Stimulated activated CD4-positive, alpha-beta T cell treated with anti-CD3 and anti-CD28 coated beads, Interleukin-4, amount 100 ng/mL, for 48 hours (primary cell): ENCODE measurements at regions not wholly inside any gene's neighbourhood (a gene's known extent, or its start where the extent isn't known, plus 50 kb on each side); places are given as distances from the start of the nearest gene placed in this dataset.
"Not testable (repeated sequence)": the region's sequence is repeated elsewhere in the genome, so short reads cannot be mapped to it uniquely, and the experiment has no call there.

Source experiments
- DNase-seq, 2 donors: peaks; one replicate each; pipeline ENCODE4 v3.0.0-alpha.2; 2020; ENCODE audit warnings: low read depth in 2 of 2

DNA sequence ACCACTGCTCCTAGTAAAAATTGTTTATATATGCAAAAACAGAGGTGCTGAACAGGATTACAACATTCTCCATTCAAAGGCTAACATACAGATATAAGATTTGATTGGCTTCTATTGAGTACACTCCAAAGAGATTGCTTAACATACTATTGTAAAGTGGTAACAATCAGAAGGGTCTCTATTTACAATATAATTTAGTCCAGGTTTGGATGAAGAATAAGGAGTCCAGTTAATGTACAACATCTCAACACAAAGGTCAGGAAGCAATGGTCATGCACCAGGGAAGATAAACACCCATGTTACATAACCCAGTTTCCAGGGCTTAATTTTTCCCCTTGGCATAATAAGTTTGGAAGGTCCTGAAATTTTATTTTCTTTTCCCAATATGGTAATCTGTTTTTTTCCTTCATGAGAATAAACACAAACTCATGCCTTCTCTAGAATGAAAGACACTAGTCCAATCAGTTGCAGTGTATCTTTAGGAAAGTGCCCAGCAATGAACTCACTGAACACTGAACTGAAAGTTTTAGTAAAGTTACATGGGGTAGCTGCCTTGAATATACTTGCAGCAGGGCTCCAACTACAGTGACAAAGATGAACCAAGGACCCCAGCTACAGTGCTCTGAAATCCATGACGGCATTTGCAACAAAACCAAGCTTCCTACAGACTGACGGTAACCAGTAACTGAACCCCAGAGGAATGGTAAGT lies 255.3 kb upstream of the GJE1 start:
- no peak for DNase-seq

DNA sequence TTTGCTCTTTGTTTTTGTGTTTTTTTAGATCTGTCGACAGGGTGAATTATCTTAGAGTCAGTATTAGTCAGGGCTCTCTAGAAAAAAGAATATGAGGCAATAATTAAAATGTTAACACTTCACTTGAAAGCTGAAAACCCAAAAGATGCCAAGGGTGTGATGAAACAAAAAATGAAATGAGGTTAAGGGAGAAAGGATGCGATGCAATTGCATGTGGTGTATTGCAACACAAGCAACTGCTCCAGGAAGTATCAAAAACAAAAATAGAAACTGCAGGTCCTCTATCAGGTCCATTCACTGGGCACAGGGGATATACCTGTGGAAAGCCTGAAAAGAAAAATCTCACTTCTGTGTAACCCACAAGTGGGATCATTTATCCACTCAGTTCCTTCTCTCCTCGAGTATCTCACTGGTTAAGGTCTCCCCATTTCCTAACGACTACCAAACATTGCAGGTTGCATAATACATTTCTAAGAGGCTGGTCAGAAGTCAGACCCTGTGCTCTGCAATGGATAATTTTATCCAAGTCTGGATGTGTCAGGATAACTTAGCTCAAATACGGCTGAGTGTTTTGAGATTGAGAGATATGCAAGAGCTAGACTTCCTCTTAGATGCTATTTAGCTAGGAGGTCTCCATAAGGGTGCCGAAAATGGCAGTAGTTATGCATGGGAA lies 257.7 kb upstream of the GJE1 start:
- no peak for DNase-seq

DNA sequence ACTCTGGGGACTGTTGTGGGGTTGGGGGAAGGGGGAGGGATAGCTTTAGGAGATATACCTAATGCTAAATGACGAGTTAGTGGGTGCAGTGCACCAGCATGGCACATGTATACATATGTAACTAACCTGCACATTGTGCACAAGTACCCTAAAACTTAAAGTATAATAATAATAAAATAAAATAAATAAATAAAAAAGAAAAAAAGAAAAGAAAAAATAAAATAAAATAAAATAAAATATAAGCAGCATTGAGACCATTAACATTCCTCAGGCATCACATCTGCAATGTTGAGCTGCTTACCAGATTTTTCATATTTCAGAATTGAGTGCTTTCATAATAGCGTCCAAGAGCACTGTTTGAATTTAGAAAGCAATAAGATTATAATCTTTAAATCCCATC lies 263.2 kb upstream of the GJE1 start:
- not testable (repeated sequence) for DNase-seq

DNA sequence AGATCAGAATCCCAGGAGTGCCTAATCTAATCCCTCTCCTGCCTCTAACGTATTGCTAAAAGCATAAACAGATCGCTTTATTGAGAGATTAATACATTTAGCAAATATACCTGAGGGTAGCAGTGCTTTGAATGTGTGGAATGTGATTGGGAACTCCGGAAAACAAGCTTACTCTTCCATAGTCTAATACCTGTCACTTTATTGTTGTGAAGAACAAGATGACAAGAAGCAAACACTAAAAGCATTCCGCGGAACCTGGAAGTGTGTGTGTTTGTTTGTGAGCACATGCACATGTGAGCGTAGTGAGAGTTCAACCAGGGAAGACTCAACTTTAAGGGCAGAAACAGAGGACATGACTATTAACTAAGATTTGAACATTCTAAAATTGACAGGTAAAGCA lies 265.0 kb upstream of the GJE1 start:
- DNase-seq, result no peak

DNA sequence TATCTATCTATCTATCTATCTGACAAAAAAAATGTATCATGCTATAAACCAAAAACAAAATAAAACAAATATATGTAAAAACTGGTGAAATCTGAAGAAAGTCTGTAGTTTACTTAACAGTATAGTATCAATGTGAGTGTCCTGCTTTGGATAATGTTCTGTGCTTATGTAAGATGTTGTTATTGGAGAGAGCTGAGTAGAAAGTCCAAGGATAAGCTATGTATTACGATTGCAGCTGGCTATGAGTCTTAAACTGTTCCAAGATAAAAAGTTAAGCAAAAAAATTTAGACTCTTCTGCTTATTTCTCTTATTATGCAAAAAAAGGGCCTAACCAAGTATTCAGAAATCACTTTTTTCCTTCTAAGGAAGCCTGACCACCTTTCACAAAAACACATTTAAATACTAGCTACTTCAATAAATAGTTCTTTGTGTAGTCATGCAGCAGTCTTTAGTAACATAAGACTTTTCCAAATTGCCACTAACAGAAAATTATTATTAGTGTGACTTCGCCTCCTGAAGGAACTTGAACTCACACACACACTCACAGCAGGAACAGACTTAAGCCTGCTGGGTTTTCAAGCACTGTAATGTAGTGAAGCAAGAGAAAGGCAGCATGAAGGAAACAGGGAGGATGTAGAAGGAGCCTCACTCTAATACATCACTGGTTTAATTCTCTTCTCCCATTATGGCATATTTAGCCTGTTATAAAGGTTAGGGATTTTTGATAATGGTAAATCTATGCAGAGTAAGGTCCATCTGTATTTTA lies 265.8 kb upstream of the GJE1 start:
- no peak for DNase-seq

DNA sequence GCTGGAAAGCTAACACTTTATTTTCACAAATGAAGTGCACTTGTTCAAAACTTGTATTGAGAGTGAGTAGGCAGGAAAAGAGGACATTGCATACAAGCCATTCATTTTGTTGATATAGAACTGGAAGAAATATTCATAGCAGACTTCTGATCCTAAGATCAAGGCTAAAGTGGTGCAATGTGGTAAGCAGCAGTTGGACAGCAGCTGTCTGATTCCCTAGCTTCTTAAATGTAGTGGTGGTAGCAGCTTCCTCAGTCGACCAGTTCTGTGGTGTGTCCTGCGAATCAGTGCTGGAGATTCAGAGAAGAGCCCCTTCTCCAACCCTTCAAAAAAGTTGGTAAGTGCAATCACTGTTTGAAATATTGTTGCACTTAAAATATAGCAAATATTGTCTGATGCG lies 281.7 kb upstream of the GJE1 start:
- DNase-seq, result no peak

DNA sequence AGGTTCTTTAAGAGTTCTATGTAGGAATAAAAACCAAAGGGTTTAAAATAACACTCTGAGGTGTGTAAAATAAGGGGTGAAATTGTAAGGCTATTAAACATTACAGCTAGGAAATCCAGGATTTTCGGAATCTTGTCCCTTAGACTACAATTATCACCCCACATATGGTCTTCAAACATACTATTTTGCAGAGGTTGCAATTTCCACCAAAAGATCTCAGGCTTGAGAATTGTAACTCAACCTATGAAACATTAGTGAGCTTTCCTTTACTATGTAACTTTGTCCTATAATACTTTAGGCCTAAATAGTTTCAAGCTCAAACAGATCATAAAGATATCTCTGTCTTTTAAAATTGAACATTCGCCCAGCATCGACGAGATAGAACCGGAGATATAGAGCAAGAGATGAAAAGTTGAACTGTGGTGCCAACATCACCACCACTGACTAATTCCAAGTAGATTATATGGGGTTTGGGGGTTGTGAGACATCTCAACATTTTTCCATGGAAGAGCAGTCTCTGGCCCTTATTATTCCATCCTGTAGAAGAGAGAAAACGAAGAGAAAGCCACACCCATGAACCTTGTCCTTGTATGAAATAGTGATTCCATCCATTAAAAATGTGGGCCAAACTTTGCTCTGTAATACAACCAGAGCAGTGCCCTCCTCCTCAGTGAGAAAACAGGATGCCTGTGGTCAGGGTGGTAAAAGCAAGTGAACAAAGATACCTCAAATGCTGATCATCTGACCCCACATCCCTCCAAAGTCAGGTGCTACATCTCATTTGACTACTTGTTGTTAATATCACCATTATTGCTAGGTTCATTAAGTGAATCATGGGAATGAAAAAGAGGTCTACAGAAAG lies 284.5 kb upstream of the GJE1 start:
- no peak for DNase-seq

DNA sequence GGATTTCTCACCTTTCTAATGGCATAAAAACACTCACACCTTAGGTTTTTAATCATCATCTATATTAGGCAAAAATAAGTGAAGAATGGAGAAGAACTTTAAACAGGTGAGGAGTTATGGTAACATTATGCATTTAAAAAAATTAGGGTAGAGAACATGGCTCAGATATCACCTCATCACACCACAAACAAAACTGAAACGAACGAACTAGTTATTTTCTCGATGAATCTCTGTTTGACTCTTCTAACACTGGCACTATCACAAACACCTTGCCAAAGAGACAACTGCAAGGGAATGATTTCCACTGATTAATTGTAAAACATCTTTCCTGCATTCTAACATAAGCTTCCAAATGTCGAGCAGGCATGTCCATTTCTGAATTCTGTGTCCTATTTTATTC lies 286.1 kb upstream of the GJE1 start:
- no peak for DNase-seq

DNA sequence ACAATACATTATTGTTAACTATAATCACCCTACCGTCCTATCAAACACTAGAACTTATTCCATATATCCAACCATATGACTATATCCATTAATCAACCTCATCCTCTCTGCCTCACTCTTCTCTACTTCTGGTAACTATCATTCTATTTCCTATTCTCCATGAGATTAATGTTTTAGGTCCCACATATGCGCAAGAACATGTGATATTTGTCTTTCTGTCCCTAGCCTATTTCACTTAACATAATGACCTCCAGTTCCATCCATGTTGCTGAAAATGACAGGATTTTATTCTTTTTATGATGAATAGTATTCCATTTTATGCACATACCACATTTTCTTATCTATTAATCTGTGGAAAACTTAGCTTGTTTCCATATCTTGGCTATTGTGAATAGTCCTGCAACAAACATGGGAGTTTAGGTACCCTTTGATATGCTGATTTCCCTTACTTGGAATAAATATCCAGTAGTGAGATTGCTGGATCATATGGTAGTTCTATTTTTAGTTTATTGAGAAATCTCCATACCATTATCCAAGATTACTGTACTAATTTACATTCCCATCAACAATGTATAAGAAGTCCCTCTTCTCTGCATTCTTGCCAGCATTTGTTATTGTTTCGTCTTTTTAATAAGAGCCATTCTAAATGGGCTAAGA lies 289.4 kb upstream of the GJE1 start:
- no peak for DNase-seq

DNA sequence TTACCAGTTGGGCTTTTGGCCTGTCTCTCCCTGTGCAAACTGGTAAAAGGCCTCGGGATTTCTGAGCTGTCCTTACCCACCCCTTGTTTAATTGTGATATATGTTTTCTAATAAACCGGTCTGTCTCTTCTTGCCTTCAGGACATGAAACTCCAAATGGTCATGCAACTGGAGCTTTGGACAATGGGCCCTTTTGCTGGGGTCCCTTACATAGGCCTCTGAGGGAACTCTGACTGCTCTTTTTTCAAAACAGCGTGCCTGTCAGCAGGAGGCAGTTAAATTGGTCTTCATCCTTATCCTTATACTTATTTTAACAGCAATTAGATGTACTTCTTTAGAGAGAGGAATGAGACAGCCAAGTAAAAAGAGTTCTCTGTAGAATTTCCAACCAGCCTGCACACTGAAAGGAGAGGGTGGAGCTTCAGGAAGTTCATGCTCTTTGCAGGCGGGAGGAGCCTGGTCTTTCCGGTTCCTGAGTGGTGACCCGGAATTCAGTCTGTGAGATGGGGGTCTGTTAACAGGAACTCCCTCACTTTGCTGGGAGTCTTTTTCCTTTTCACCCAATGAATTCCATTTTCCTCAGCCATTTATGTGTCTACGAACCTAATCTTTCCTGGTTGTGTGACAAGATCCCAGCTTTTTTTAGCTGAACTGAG lies 299.6 kb upstream of the GJE1 start:
- DNase-seq, result no peak

DNA sequence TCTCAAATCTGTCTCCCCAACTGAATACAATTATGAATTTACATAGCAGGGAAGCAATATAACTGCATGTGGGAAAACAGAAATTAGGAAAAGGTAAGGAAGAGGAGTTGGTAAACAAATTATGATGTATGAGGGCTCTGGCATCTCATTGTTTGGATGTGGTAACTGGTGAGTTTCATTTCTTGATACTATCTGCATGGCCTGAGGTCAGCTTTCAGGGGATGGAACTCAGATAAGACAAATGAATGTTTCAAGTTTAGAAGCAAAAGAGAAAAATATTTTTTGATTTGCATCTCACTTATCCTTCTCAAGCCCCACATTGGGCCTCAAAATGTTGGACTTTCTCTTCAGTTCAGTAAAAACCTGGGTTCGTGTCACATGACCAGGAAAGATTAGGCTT lies 302.2 kb upstream of the GJE1 start:
- no peak for DNase-seq

DNA sequence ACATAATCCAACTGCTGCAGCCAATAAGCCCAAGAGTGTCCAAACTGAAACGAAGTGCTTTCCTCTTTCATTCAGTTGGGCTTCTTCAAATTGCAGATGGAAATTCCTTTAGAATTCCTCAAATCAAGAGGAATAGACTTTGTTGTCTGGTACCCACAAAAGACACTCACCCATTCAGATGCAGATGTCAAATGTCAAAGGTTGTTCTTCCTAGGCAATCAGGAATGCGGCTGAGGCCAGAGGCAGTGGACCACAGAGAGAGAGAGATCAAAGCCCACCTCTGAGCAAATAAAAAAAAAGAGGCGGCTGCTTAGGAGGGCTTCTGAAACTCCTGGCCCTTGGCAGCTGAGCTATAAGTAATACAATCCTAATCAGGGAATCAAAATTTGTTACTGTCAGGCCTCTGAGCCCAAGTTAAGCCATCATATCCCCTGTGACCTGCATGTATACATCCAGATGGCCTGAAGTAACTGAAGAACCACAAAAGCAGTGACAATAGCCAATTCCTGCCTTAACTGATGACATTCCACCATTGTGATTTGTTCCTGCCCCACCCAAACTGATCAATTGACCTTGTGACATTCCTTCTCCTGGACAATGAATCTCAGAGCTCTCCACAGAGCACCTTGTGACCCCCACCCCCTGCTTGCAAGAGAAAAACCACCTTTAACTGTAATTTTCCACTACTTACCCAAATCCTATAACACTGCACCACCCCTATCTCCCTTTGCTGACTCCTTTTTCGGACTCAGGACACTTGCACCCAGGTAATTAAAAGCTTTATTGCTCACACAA lies 303.0 kb upstream of the GJE1 start:
- DNase-seq, result no peak

DNA sequence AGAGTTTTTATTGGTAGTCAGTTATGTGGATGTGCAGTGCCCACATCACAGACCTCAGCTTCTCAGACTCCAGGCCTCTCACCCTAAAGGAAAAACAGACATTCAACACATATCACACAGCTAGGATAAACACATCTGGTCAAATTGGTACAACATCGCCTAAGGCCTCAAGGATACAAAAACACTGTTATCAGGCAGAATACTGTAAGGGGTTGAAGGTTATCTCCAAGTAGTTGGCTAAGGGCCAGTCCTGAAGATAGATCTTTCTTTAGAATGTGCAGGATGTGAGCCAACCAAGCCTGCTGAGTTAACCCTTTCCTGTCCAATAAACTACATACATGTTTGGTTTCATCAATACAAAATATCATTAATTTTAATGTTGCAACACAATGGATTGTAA lies 308.4 kb upstream of the GJE1 start:
- DNase-seq, result no peak

DNA sequence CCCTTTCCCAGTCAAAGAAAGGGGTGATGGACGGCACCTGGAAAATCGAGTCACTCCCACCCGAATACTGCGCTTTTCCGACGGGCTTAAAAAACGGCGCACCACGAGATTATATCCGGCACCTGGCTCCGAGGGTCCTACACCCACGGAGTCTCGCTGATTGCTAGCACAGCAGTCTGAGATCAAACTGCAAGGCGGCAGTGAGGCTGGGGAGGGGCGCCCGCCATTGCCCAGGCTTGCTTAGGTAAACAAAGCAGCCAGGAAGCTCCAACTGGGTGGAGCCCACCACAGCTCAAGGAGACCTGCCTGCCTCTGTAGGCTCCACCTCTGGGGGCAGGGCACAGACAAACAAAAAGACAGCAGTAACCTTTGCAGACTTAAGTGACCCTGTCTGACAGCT lies 317.7 kb upstream of the GJE1 start:
- not testable (repeated sequence) for DNase-seq

DNA sequence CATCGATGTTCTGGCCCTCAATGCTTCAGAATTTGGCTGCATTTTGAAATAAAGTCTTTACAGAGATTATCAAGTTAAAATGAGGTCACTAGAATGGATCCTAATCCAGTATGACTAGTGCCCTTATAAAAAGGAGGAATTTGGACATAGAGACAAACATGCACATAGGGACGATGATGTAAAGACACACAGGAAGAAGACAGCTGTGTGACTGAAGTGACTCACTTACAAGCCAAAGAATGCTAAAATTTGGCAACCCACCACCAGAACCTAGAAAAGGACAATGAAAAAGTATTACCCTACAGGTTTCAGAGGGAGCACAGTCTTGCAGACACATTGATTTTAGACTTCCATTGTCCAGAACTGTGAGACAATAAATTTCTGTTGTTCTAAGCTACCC lies 322.8 kb upstream of the GJE1 start:
- no peak for DNase-seq

DNA sequence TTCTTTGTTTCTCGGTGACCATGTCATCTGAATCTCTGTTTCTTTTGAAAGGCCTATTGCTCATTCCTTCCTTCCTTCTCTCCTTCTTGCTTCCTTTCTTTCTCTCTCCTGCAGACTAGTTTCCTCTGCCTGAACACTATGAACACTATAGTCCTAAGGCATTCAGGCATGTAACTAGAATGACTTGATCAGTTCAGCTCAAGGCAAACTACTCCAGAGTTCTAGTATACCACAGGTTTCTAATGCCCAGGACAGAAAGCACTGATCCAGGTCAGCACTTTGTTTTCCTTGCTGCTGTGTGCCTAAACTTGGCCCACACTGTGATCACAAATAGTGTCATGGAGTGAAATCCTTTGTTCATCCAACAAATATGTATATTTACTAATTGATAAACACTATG lies 324.1 kb upstream of the GJE1 start:
- DNase-seq, result no peak

DNA sequence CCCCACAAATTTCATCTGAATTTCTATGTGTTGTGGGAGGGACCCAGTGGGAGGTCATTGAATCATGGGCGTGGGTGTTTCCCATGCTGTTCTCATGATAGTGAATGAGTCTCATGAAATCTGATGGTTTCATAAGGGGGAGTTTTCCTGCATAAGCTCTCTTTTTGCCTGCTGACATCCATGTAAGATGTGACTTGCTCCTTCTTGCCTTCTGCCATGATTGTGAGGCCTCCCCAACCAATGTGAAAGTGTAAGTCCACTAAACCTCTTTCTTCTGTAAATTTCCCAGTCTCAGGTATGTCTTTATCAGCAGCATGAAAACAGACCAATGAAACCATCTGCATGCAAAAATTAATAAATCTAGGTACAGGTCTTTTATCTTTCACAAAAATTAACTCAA lies 331.8 kb upstream of the GJE1 start:
- DNase-seq, result not testable (repeated sequence)

DNA sequence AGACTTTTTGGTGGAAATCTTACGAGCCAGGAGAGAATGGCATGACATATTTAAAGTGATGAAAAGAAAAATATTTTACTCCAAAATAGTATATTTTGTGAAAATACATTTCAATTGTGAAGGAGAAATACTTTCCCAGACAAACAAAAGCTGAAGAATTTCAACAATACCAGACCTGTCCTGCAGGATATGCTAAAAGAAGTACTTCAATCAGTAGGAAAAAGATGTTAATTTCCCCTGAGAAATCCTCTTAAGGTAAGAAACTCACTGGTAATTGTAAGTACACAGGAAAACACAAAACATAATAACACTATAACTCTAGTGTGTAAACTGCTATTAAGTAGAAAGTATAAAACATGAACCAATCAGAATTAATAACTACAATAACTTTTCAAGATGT lies 341.8 kb upstream of the GJE1 start:
- DNase-seq, result no peak

DNA sequence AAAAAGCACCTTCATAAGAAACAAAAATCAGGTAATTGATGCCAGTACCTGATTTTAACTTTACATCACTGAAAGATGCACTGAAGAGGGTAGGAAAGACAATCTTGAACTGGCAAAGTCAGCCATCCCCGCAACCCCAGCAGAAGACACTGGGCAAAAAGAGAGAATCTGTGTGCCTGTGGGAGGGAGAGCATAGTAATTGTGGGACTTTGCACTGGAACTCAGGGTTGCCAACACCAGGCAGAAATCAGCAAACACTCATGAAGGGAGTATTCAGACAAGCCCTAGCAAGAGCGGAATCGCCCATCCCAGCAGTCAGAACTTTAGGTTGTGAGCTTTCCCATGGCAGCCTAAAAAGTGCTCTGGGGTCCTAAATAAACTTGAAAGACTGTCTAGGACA lies 344.6 kb upstream of the GJE1 start:
- DNase-seq, result no peak

DNA sequence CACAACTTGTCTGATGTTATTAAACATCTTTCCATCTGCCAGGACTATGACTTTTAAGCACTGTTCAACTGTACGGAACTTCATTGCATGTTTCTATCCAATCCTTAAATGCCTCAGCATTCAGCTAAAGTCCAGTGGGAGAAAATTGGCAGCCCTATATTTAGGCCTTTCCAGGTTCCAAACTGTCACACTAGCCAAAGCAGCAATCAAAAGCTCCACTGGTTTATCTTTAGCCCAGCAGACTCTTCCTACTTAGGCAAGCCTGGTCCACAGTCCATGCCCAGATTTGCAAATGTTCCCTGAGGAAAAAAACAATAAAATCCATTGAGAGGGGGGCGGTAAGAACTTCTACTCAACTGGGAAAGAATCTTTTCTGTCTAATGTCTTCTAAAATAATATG lies 349.1 kb upstream of the GJE1 start:
- DNase-seq, result no peak
